ENCODE measurements at regions not wholly inside any gene's neighbourhood (a gene's known extent, or its start where the extent isn't known, plus 50 kb on each side); places are given as distances from the start of the nearest gene placed in this dataset.

DNA sequence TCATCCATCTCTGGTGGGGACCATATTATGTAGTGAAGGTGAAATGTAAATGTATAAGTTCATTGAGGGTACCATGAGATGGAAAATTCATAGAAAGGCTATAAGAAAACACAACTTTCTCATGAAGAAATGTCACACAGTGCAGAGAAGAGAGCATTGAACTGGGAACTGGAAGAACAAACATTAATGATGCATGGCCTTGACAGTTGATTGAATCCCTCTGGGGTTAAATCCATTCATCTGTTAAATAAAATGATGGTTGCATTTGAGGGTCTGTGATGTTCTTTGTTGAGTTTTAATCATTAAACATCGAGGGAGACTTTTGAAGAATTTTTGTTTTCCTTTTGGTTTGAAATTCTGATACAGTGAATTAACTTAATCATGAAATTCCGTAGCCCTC is 1401.4 kb downstream of the FAM181B start:
- TF ChIP-seq, protein P1, sequence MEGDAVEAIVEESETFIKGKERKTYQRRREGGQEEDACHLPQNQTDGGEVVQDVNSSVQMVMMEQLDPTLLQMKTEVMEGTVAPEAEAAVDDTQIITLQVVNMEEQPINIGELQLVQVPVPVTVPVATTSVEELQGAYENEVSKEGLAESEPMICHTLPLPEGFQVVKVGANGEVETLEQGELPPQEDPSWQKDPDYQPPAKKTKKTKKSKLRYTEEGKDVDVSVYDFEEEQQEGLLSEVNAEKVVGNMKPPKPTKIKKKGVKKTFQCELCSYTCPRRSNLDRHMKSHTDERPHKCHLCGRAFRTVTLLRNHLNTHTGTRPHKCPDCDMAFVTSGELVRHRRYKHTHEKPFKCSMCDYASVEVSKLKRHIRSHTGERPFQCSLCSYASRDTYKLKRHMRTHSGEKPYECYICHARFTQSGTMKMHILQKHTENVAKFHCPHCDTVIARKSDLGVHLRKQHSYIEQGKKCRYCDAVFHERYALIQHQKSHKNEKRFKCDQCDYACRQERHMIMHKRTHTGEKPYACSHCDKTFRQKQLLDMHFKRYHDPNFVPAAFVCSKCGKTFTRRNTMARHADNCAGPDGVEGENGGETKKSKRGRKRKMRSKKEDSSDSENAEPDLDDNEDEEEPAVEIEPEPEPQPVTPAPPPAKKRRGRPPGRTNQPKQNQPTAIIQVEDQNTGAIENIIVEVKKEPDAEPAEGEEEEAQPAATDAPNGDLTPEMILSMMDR (IDR thresholded peaks at IDR 0.05; ENCODE audit: extremely low read depth in 1 of 2, insufficient read depth in 1 of 2, low read depth in 1 of 2, low read length in 2 of 2), result no peak
- TF ChIP-seq POLR2A (IDR thresholded peaks at IDR 0.05; ENCODE audit: low read depth, low read length) (no peak), MYC (IDR thresholded peaks at IDR 0.05; ENCODE audit: low read depth, low read length) (no peak), POLR2AphosphoS5 (IDR thresholded peaks at IDR 0.05; ENCODE audit: insufficient read depth, low read depth, low read length) (no peak)
